HG03342 (cell line): ENCODE measurements at regions not wholly inside any gene's neighbourhood (a gene's known extent, or its start where the extent isn't known, plus 50 kb on each side); places are given as distances from the start of the nearest gene placed in this dataset.

ENCODE experiments used
- ATAC-seq: cut with Tn5 transposase; IDR thresholded peaks from one replicate; pipeline ENCODE4 v1.9.1; 2021; ENCODE audit warnings: mild to moderate bottlenecking, moderate library complexity; ENCODE audit not compliant: unreplicated experiment

DNA sequence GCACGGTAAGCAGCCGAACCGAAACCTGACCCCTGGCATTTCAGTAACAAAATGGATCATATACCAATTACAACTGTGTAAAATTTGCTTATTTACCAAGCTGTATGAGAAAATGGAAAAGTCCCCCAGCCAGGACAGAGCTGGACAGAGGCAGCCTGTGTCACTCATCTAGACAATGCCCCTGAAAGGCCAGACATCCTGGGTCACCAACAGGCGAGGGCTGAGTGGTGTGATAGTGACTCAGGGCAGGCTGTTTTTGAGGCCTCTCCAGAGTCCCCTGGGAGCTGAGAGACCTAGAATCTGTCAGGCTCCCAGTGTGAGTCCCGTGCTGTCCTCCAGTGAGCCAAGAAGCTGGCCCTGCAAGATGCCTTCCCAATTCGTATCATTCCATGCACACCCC is 680.4 kb downstream of the TBC1D22A start:
- ATAC-seq, result no peak

DNA sequence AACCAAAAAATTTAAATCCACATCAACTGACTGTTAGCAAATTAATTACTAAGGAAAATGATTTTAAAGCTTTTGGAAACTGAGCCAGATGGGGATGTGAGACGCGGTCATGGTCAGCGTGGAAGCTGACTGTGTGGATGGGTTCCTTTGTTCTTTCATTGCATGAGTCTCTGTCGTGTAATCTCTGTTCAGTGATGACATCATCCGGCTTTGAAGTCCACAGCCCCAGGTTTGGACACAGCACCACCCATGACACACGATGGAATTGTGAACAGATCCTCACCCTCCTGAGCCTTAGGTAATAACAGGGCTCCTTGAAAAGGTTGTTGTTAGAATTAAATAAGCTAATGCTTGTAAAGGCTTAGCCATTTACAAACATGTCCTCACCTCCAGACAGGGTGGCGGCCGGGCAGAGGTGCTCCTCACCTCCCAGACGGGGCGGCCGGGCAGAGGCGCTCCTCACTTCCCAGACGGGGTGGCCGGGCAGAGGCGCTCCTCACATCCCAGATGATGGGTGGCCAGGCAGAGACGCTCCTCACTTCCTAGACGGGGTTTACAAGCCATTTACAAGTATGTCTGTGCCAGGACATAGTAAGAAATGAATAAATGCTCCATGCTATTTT is 677.3 kb downstream of the TBC1D22A start:
- no peak for ATAC-seq

DNA sequence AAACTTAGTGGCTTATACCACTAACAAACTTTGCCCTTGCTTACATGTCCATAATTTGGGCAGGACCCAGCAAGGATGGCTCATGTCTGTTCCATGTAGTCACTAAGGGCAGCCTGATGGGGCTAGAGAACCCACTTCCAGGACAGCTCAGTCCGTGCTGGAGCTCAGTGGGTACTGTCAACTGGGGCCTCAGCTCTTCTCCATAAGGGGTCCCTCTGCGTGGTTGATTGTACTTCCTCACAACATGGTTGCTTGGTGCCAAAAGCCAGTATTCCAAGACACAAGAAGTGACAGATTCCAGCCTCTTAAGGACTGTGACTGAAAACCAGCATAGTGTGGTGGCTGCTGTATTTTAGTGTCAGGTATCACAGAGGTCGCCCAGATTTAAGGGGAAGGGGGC is 675.2 kb downstream of the TBC1D22A start:
- no peak for ATAC-seq

DNA sequence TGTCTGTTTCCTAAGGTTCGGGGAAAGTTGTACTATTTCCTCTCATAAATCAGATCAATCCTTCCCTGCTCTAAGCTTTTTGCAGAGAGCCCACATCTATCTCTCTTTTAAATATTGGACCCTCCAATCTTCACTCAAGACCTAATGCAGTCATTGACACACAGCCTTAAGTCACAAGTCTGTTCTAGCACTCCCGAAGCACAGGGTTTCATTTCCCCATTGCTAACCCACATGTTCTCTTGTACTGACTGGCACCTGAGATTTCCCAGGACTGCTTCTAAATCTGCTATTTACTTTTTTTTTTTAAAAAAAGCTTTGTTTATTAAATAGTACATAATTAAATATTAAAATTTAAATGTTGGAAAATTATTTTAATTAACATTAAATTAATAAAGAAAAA is 674.7 kb downstream of the TBC1D22A start:
- no peak for ATAC-seq

DNA sequence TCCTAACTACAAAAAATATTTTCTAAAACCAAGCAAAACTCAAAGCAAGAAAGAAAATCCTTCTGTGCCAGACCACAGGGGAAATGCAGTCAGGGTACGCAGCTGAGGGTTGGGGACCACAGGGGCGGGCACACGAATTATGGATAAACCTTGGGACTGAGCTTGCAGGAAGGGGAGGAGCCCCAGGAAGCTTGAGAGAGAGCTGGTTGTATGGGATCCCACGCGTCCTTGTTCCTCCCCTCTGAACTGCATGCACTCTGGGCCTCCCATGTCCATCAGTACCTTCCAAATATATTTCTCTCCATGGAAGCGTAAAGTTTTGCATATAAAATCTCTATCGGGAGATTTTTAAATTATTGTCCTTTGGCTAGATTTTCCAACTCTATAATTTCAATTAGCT is 673.4 kb downstream of the TBC1D22A start:
- no peak for ATAC-seq

DNA sequence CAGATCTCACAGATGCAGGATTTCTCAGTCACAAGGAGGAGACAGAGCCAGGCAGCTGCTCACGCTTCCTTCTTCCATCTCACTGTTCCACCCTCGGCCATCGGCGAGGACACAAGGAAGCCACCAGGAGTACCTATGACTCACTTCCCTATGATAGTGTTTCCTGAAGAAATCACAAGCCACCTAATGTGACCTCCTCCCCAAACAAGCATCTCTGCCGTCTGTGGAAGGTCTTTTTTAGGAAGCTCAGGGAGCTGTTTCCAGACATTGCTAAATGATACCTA is 672.7 kb downstream of the TBC1D22A start:
- no peak for ATAC-seq

DNA sequence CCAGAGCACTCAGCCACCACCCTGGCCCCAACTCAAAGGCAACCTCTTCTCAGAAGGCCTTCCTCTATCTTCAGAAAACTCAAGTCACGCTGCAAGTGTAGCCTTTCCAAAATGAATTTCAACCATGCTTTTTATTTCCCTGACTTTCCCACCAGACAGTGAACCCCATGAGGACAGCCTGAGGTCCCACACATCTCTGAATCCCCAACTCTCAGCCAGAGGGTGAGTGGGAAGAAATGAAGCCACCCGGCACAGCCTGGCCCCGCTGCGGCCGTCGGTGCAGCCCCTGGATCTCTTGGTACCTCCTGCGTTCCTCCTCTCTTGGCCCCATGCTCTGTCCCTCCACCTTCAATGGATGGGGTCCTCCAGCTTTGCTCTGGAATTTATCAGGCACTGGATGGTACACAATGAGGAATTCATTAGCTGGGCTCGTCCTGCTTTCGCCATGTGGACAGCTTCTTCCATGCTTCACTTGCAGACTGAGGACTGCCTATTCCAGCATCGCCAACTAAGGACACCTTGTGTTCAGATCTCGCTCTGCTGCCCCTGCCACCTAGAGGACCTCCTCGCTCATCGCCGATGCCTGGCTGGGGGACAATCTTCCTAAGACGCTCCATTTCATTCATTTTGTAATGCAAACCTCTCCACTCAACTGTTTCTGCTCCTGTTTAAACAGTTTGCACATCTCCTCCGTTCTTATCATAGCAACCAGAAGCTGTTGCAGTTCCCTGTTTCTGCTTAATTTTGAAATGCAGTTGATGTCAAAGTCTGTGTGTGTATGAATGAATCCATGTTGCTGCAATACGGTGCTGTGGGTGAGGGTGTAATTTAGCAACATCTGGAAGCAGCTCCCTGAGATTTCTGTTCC is 672.1 kb downstream of the TBC1D22A start:
- no peak for ATAC-seq

DNA sequence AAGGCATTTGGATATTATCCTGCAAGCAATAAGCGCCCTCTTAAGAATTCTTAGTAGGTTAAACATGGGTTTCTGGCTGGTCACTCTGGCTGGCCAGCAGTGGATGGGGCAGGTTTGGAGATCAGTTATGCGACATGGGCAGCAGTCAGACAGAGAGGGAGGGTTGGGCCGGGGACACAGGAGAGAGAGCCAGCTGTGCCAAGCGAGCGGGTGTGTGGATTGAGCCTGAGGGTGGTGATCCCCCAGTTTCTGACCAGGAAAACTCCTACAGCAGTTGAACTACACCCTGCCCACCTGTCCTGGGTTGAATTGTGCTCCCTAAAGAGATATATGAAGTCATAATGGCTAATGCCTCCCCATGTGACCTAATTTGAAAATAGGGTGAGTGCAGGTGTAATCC is 671.2 kb downstream of the TBC1D22A start:
- ATAC-seq, result no peak

DNA sequence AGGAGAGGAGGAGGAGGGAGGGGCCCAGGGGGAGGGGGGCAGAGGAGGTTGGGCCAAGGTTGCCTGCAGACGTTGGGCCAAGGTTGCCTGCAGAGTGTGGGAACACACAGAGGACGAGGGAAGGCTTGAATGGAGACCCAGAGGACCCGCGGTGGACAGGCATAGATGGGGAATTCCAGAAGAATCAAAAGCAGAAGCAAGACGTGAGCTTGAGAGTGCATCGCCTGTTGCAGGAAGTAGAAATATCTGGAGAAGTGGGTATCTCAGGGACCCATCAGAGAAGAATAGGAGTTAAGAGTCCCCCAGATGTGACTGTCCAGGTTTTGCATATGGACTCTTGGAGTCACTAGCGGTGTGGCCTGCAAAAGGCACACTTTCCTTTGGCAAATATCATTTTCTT is 670.2 kb downstream of the TBC1D22A start:
- ATAC-seq, result no peak

DNA sequence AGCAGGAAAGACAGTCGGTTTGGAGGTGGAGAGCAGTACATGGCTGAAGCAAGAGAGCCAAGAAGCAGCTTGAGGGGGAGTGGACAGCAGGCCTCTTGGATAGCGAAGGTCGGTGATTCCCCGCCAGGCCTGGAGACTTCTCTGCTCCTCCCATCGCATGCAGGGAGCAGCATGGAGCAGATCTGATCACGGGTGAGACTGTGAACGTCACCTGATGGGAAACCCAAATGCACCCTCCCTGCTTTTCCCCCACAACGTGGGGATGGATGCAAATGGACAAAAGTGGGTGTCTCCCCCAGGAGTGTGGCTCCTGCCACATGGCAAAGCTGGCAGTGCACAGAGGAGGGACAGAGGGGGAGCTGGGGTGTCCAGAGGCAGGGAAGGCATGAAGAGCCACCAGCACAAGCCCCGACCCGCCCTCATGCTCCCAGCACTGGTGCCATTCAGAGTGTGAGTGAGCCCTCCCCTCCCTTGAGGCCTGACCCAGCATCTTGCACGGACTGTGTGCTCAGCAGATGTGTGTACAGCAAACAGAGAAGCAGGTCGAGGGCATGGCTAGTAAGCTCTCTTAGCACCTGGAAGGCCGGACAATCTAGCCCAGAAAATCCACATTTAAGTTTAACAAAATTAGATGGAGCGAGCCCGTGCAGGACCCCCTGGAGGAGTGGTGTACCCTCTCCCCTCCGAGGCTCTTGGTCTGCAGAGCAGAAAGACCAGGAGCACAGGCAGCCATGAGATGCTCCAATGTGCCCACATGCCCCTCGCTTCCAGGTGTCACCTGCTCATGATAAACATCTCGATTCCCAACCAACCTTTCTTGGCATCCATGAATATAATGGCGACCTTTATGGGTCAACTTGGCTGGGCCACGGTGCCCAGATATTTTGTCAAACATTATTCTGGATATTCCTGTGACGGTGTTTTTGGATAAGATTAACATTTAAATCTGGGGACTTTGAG is 661.7 kb downstream of the TBC1D22A start:
- no peak for ATAC-seq

DNA sequence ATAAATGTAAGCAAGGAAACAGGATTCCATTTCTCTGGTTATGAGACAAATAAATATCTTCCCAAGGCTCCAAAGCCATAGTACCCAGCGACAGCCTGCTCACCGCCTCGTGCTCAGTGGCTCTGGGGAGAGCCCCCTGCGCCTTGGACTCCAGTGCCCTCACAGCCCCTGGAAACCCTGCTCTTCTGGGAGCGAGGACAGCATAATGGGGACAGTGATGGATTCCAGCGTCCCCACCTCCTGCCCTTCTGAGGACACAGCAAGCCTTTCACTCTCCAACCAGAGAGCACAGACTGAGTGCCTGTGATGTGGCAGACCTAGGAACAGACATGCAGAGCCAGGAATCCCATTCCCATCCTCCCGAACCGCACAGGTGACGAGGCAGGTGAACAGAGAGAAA is 660.8 kb downstream of the TBC1D22A start:
- no peak for ATAC-seq

DNA sequence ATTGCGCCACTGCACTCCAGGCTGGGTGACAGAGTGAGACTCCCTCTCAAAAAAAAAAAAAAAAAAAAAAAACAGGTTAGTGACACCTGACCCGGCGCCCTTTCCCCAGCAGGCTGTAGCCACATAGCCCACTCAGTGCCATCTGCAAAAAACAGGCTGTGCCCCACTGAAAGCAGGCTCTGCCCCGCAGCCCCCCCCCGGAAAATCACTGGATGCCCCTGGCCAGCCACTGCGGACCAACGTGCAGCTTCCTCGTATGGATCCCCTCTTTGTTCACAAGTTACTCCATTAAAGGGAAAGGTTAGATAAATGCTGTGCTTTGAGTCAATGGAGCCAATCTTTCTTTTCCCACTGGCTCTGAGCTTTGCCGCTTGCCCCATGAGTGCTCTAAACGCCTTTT is 660.3 kb downstream of the TBC1D22A start:
- ATAC-seq, result no peak

DNA sequence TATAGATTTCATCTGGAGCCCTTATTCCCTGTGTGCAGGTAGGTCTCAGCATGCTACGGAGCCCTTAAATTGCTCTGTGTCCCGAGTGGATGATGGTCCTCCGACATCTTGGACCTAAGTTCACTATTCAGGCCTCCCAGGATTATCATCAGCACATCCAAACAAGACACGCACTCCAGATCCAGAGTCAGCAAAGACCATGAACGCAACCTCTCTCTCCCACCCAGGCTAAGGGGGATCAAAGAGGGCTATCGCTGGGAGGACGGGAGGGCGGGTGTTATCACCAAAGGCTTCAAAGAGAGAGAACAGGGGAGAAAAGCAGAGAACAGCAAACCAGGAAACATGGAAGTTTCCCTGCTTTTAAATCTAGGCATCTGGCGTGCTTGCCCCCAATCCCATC is 659.4 kb downstream of the TBC1D22A start:
- no peak for ATAC-seq

DNA sequence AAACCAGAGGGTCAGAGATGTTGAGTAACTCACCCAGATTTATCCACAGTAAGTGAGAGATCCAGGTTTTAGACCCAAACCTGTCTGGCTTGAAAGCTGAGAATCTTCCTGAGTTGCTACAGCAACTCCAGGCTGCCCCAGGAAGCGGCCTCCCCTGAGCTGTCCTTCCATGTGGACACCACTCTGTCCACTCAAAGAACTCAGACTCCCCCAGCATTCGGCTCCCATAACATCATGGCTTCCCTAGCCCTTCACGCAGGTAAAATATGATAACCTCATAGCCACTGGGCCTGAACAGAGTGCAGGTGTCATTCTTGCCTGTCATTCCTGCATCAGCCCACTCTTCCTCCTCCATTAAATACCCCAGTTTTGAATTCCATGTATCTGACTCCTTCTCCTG is 657.8 kb downstream of the TBC1D22A start:
- ATAC-seq, result no peak

DNA sequence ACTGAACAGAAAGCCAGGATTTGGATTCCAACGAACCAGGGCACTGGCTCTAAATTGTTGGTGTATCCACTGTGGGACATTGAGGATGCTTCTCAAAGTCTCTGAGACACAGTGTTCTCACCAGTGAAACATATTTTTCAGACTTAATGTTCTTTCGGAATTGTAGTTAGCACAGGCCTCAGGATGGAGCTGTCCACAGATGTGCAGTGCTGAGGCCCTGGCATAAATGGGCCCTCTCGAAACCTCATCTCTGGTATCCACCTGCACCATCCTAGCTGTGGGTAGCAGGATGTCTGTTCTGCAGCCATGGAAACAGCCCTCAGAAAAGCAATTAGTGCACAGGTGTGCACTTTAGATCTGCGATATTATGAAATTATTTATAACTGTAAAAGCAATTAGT is 656.8 kb downstream of the TBC1D22A start:
- ATAC-seq, result no peak

DNA sequence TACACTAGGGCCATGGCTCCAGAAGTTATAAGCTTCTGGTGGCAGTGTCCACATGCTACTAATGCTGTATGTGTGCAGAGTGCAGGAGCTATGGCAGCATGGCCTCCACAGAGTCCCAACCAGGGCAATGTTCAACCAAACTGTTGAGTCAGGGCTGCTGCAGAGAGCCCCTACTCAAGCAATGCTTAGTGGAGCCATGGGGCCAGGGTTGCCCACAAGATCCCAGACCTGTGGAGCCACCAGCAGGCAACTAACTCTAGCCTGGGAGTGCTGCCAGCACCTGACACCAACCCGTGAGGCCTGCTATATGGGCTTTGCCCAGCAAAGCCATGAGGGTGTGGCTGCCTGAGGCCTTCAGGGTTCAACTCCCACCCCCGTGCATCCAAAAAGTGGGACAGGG is 655.2 kb downstream of the TBC1D22A start:
- no peak for ATAC-seq

DNA sequence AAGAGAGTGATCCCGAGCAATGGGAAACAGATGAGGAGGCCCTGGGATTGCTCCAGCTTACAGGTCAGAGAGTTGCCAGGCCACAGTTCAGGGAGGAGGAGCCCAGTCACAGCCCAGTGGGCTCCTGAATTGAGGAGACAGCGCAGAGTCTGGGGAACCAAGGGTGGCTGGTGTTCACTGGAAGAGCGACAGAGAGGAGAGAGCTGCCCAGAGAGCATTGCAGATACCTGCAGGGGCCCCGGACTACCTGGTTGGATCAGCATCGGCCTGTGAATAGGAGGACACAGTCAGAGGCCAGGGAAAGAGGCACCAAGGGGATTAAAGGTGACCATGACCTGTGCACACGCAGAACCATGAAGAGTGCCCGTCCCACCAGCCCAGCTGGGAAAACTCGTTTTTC is 648.6 kb downstream of the TBC1D22A start:
- ATAC-seq, result no peak

DNA sequence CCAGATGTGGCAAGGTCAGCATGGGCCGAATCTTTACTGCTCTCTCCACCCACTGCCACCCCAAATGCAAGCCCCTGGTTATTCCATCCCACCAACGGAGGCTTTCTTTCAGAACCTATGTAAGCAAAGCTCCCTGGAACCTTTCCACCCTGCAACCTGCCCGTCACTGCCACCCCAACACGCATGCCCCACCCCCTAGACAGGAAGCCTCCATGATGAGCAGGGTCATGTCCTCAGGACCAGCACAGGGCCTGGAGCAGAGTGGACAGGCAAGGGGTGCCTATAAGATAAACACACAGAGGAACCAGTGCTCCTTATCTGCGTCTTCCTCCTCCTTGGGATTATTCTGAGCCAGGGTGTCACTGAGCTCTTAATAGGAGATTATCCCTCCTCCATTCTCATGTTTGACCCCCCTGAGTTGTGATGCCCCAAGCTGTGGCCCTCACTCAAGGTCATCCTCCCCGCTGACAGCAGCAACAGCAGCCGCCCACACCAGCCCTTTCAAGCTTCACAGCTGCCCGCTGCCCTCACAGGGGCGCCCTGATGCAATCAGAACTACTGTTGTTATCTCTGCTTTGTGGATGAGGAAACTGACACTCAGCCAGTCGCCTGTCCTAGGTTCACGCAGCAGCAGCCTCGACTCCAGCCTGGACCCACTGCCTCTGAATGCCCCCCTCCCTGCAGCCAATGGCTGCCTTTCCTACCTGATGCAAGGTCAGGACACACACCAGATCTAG is 647.3 kb downstream of the TBC1D22A start:
- no peak for ATAC-seq

DNA sequence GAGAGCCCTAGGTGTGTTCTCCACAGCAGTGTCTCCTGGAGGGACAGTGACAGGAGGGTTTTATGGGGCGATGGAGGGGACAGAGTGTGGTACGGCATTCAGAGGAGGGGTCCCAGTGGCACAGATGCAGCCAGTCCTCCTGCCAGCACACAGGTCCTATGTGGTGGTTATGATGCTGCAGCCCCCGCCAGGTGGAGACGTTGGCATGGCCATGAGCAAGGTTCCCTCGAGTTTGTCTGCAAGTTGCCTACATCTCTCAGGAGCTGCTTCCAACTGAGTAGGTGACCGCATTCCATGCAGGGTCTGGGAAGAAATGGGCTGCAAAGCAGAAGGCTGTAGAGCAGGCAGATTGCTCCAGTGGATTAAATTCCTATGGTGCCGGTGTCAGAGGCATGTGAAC is 646.0 kb downstream of the TBC1D22A start:
- no peak for ATAC-seq

DNA sequence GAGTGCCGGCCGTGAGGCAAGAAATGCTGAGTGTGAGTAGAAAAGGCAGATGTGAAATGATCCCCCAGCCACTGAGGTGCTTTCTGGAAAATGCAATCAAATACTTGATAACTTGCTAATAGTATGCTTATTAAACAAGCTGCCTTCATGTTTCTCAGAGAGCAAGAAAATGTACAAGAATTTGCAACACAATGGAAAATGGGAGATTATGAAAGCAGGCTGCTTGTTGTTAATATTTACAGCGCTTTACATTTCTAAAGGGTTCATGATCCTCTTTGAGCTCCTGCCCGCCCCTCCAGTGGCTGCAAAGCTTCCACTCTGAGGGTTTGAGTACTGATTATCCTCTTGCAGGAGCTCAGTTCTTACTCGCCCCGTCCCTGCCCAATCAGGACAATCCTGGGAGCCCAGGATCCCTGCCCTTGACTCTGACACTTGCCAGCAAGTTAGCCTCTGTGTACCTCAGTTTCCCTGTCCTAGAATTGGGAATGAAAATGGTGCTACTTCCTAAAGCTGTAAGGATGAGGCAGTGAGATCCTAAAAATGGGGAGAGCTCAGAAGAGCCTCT is 645.1 kb downstream of the TBC1D22A start:
- no peak for ATAC-seq

DNA sequence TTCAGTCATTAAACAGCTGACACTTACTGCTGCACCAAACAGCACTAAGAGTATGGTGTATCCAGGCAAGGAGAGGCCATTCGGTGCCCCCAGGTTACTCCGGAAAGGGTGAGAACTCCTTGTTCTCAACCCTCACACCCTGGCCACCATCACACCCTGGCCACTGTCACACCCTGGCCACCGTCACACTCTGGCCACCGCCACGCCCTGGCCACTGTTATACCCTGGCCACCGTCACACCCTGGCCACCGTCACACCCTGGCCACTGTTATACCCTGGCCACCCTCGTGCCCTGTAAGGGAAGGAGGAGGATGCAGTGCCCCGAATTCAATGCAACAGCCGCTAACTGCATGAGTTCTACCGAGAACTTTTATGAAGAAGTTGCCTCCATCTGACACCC is 644.4 kb downstream of the TBC1D22A start:
- no peak for ATAC-seq
